SW 1271 (cell line): ENCODE measurements at regions not wholly inside any gene's neighbourhood (a gene's known extent, or its start where the extent isn't known, plus 50 kb on each side); places are given as distances from the start of the nearest gene placed in this dataset.

Experiments used
- DNase-seq, 2 experiments: peaks; one replicate each; lab custom pipeline; 2025; lab: John Stamatoyannopoulos, UW

- no peak for DNase-seq
Measured at GRCh38 chr2:47236503-47237215, 60.3 kb upstream of the CALM2 start.

DNA sequence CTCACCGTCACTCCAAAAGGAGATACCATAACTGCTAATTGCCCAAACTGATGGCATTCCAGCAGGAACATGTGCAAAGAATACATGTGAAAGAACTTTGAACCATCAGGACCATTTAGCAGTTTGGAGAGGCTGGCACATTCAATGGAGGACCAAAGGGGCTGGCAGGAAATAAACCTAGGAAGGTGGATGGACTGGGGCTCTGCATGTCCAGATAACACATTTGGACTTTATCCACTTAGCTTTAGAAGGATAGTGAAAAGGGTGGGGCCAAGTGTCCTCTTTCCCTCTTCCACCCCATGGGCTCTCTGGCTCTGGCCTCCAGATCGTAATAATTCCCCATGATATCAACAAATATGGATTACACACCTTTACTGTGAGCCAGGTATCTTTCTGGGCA, 58.8 kb upstream of the CALM2 start:
- DNase-seq = no peak

DNA sequence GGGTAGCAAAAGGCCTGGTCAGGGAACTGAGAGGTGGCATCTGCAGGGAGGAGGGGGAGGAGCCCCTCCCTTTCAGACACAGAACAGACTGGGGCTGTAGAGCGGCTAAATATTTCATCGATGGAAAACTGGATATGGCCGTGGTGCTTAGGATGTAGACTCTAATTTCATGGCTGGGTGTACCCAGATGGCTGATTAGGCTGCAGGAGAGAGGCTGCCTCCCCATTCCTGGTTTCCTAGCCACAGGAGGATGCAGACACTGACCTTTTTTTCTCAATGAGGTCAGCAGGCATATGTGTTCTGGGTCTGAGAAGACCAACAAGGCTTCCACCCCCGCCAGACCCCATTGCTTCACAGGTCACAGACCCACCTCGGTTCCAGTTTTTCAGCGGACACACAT, 58.1 kb upstream of the CALM2 start:
- no peak for DNase-seq

GRCh38 chr2:47232738-47233415, 56.6 kb upstream of the CALM2 start:
- DNase-seq = no peak

- DNase-seq = no peak
Measured at GRCh38 chr2:47230418-47230817, 54.1 kb upstream of the CALM2 start.

GRCh38 chr2:47227532-47228279, 51.4 kb upstream of the CALM2 start:
- DNase-seq = no peak

DNA sequence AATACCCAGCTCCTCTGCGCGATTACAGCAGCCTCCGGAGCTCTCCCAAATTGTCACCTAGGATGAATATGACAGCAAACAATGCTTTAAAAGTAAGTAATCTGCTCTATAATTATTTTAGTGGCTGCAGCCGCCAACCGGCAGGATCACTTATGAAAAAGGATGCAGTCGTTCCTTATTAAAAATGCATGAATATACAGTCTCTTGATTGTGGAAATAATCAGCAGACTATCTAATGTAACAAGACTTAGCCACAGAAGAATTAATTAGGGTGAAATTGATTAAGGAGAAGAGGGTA, 50.6 kb upstream of the CALM2 start:
- DNase-seq = no peak

- no peak for DNase-seq
Measured at GRCh38 chr2:47226132-47226922, 50.0 kb upstream of the CALM2 start.
